ENCODE measurements at regions not wholly inside any gene's neighbourhood (a gene's known extent, or its start where the extent isn't known, plus 50 kb on each side); places are given as distances from the start of the nearest gene placed in this dataset.
"Not testable (repeated sequence)": the region's sequence is repeated elsewhere in the genome, so short reads cannot be mapped to it uniquely, and the experiment has no call there.

DNA sequence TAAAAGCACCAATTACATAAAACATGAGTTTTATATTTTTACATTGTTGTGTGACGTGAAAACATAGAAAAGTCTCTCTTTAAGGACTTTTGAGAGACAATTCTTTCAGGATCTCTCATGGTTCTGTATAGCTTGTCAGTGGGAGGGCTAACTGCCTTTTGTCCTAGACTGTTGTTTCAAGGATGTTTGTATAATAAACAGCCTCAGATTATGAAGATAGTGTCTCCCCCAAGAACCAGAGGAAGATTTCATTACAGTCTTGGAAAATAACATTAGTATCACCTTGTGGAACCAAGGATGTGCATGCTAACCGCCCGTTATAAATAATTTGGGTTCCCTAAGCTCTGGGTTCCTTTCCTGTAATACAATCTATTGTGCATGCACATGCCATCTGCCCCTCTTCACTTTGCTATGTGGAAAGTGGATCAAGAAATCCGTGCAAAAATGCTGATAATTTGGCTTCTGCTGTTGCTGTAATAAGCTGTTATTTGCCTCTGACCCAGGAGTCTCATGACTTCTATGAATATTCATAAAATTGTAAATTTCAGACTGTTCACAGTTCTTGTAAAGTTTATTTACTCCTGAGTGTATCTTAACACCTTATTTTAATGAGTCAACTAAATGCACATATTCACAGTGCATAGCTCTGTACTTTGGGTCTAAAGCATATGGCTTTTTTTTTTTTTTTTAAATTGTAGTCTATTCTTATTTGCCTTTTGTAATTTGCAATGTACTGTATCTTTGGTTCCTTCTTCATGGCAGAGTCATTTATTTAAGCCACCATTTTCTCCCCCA, 265.5 kb downstream of the PTH2R start:
- Mint-ChIP-seq H3K36me3 (ENCODE audit: low read depth) (no peaks in the 10 kb centered on the region), H3K27me3 (no peaks in the 10 kb centered on the region)
- no peaks in the 10 kb centered on the region for H3K9me3 ChIP-seq (ENCODE audit: control insufficient read depth, low read length, poor library complexity, severe bottlenecking)

DNA sequence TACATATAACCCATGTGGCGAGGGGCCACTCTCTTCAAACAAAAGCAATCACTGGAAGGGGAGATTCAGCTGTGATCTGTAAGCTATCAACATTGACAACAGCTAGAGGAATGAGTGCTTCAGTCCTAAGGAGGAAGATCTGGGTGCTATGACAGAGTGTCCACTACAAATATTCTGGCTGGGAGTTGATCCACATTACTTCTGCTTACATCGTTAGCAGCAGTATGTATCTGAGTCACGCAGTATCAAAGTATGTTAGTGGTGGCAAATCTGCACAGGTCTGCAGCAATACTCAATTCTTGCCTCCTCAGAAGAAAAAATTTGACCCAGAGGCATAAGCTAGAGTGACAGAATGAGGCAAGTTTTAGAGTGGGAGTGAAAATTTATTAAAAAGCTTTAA, 267.0 kb downstream of the PTH2R start:
- ATAC-seq (no peak), DNase-seq (no peak)
- no peaks in the 10 kb centered on the region for H3K36me3 Mint-ChIP-seq (ENCODE audit: low read depth)
- H3K9me3 ChIP-seq (ENCODE audit: control insufficient read depth, low read length, poor library complexity, severe bottlenecking) = no peaks in the 10 kb centered on the region
- H3K4me1 Mint-ChIP-seq = no peaks in the 10 kb centered on the region
- H3K27ac Mint-ChIP-seq = no peak overlapping the region
- no peak overlapping the region for H3K4me3 Mint-ChIP-seq
- no peaks in the 10 kb centered on the region for H3K27me3 Mint-ChIP-seq

More for the DNA sequence above, 265.5 kb downstream of the PTH2R start:
- Mint-ChIP-seq H3K4me3 (no peak overlapping the region), H3K4me1 (no peaks in the 10 kb centered on the region), H3K27ac (no peak overlapping the region)
- DNase-seq = no peak
- ATAC-seq = no peak

DNA sequence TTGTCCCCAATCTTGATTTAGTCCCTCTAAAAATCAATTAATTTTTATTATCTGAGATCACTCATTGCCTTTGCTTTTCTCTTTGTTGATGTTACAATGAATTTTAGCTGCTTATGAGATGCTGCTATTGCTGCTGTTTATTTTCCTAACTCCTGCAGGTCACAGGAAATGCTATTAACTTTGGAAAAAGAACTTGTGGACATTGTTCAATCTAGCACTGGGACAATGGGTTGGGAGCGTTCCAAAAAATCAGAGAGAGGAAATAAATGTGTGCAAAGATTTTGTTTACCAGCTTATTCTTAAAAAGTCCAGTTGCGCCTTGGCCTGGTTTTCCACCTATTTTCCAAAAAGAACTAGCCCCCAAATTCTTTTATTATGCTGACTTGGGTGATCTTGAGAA, 268.3 kb downstream of the PTH2R start:
- H3K4me3 Mint-ChIP-seq = no peak overlapping the region
- no peak overlapping the region for H3K27ac Mint-ChIP-seq
- DNase-seq = no peak
- H3K4me1 Mint-ChIP-seq = no peaks in the 10 kb centered on the region
- no peaks in the 10 kb centered on the region for H3K36me3 Mint-ChIP-seq (ENCODE audit: low read depth)
- no peaks in the 10 kb centered on the region for H3K9me3 ChIP-seq (ENCODE audit: control insufficient read depth, low read length, poor library complexity, severe bottlenecking)
- ATAC-seq = no peak
- H3K27me3 Mint-ChIP-seq = no peaks in the 10 kb centered on the region

DNA sequence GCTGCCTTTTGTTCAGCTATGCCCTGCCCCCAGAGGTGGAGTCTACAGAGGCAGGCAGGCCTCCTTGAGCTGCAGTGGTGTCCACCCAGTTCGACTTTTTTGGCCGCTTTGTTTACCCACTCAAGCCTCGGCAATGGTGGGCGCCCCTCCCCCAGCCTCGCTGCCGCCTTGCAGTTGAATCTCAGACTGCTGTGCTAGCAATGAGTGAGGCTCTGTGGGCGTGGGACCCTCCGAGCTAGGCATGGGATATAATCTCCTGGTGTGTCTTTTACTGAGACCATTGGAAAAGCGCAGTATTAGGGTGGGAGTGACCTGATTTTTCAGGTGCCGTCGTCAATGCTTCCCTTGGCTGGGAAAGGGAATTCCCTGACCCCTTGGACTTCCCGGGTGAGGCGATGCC, 279.3 kb downstream of the PTH2R start:
- not testable (repeated sequence) for H3K4me3 Mint-ChIP-seq; ATAC-seq; H3K27me3 Mint-ChIP-seq; H3K36me3 Mint-ChIP-seq (ENCODE audit: low read depth); H3K4me1 Mint-ChIP-seq; H3K9me3 ChIP-seq (ENCODE audit: control insufficient read depth, low read length, poor library complexity, severe bottlenecking); H3K27ac Mint-ChIP-seq; DNase-seq

DNA sequence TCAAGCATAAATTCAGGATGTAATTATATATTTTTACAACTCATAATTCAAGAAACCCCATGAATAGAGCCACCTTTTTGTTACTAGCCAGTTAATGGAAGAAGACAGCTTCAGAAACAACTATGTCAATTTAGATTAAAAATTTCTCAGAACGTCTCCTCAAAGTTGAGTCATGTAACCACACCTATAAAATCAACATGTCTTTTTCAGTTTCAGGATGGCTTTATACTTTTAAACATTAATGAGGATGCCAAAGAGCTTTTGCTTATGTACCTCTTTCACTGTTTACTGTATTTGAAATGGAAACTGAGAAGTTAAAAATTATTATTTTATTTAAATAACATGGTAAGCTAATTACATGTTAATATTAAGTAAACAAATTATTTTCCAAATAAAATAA, 280.1 kb downstream of the PTH2R start:
- H3K36me3 Mint-ChIP-seq (ENCODE audit: low read depth) = no peaks in the 10 kb centered on the region
- ATAC-seq (no peak), DNase-seq (no peak)
- H3K4me1 Mint-ChIP-seq = no peaks in the 10 kb centered on the region
- H3K9me3 ChIP-seq (ENCODE audit: control insufficient read depth, low read length, poor library complexity, severe bottlenecking) = no peaks in the 10 kb centered on the region
- H3K27ac Mint-ChIP-seq = no peak overlapping the region
- H3K27me3 Mint-ChIP-seq = no peaks in the 10 kb centered on the region
- H3K4me3 Mint-ChIP-seq = no peak overlapping the region

DNA sequence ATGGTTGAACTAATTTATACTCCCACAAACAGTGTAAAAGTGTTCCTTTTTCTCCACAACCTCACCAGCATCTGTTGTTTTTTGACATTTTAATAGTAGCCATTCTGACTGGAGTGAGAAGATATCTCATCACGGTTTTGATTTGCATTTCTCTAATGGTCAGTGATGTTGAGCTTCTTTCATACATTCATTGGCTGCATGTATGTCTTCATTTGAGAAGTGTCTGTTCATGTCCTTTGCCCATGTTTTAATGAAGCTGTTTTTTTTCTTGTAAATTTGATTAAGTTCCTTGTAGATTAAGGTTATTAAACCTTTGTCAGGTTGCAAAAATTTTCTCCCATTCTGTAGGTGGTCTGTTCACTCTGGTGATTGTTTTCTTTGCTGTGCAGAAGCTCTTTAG, 281.1 kb downstream of the PTH2R start:
- not testable (repeated sequence) for DNase-seq; ATAC-seq; H3K4me1 Mint-ChIP-seq; H3K4me3 Mint-ChIP-seq; H3K9me3 ChIP-seq (ENCODE audit: control insufficient read depth, low read length, poor library complexity, severe bottlenecking); H3K36me3 Mint-ChIP-seq (ENCODE audit: low read depth); H3K27ac Mint-ChIP-seq; H3K27me3 Mint-ChIP-seq

DNA sequence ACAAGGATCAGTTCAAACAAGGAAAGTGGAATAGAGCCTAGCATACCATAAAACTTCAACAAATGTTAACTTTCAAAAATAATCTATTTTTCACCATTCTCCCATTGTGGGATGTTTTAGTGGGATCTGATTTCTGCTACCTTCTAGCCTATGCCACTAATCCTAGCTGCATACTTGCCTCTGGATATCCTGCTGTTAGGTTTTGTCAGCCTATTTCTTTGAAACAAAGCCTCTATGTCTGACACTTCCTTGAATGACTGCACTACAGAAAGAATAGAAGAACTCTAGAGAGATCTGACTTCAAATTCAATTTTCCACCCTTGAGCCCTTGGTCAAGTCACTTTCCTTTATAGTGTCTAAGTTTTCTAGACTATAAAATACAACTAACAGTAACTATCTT, 291.5 kb downstream of the PTH2R start:
- no peak for ATAC-seq
- H3K27ac Mint-ChIP-seq = no peak overlapping the region
- no peaks in the 10 kb centered on the region for H3K9me3 ChIP-seq (ENCODE audit: control insufficient read depth, low read length, poor library complexity, severe bottlenecking)
- no peaks in the 10 kb centered on the region for H3K36me3 Mint-ChIP-seq (ENCODE audit: low read depth)
- DNase-seq = no peak
- H3K27me3 Mint-ChIP-seq = no peaks in the 10 kb centered on the region
- no peaks in the 10 kb centered on the region for H3K4me1 Mint-ChIP-seq
- no peak overlapping the region for H3K4me3 Mint-ChIP-seq

DNA sequence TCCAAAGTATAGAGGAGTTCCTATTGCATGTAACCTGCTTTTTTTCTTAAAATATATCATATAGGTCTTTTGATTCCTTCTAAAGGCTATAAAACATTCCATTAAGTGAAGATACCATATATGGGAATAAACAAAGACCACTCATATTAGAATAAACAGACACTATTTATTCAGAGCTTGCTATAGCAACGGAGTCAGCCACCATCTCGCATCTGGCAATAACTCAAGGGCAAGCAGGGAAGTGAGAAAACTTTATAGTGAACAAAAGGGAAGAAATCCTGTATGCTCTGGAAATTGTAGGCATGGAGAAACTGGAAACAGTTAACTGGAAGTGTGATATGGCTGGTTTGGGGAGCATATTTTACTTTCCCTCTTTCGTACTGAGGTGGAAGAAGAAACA, 301.9 kb downstream of the PTH2R start:
- Mint-ChIP-seq H3K4me3 (no peak overlapping the region), H3K4me1 (no peaks in the 10 kb centered on the region)

DNA sequence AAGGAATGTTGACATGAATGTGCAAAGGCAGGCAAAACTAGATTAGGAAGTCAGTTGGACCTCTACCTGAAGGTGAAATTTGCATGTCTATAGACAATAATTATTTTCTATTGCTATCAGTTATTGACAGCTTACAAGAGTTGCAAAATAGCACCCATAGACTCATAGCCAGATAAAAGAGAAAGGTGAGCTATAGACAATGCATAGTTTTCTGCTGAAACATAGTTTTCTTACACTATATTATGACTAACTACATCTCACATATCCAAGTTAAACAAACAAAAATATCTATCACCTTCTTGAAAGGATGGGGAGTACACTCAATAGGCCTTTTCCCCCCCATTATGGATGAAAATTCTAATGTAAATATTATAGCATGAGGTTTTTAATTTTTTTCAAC, 305.0 kb downstream of the PTH2R start:
- DNase-seq = no peak
- ATAC-seq = no peak
- no peaks in the 10 kb centered on the region for H3K36me3 Mint-ChIP-seq (ENCODE audit: low read depth)
- H3K9me3 ChIP-seq (ENCODE audit: control insufficient read depth, low read length, poor library complexity, severe bottlenecking) = no peaks in the 10 kb centered on the region
- H3K27me3 Mint-ChIP-seq = no peaks in the 10 kb centered on the region
- no peak overlapping the region for H3K4me3 Mint-ChIP-seq
- no peaks in the 10 kb centered on the region for H3K4me1 Mint-ChIP-seq
- H3K27ac Mint-ChIP-seq = no peak overlapping the region

More for the DNA sequence above, 301.9 kb downstream of the PTH2R start:
- no peaks in the 10 kb centered on the region for H3K27me3 Mint-ChIP-seq
- DNase-seq (no peak), ATAC-seq (no peak)
- no peak overlapping the region for H3K27ac Mint-ChIP-seq
- H3K36me3 Mint-ChIP-seq (ENCODE audit: low read depth) = no peaks in the 10 kb centered on the region
- no peaks in the 10 kb centered on the region for H3K9me3 ChIP-seq (ENCODE audit: control insufficient read depth, low read length, poor library complexity, severe bottlenecking)

DNA sequence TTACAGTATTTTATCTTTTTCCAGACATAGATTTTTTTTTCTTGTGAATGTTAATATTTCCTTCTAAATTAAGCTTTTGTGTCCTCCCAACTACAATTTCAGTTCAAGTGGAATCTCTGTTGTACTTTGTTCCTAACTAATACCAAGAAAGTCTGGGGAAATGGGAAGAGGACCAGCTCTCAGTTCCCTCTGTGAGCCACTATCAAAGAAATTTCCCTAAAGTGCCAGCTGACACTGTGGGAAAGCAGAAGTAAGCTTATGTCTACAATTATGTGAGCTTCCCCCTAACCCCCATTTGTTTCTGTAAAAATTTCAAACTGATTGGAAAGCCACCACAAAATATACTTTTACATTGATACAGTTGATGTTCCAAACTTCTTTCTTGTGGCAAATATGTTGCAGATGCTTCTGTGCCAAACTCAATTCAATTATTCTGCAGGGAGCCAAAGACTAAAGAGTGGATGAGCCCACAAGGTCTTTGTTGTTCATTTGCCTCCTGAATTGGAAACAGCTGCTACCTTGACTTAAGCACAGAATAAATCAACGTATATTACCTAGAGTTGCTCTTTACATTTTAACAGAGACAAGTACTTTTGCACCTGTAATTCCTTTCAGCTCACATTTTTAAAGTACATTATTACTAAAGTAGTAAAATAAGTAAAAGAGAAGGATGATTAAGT, 306.6 kb downstream of the PTH2R start:
- ATAC-seq = no peak
- H3K9me3 ChIP-seq (ENCODE audit: control insufficient read depth, low read length, poor library complexity, severe bottlenecking) = no peaks in the 10 kb centered on the region
- H3K4me1 Mint-ChIP-seq = no peaks in the 10 kb centered on the region
- DNase-seq = no peak
- H3K27ac Mint-ChIP-seq = no peak overlapping the region
- H3K27me3 Mint-ChIP-seq = no peaks in the 10 kb centered on the region
- H3K4me3 Mint-ChIP-seq = no peak overlapping the region
- no peaks in the 10 kb centered on the region for H3K36me3 Mint-ChIP-seq (ENCODE audit: low read depth)

DNA sequence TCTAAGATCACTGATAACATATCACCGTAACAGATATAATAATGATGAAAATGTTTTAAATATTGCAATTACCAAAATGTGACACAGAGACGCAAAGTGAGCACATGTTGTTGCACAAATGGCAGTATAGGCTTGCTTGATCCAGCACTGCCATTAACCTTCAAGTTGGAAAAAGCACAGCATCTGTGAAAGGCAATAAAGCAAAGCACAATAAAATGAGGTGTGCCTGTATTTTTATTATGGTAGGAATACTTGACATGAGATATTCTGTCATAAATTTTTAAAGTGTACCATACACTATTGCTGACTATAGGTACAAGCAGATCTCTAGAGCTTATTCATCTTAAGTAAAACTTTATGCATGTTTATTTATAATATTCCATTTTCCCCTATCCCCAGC, 312.2 kb downstream of the PTH2R start:
- H3K27me3 Mint-ChIP-seq = no peaks in the 10 kb centered on the region
- DNase-seq (no peak), ATAC-seq (no peak)
- no peaks in the 10 kb centered on the region for H3K4me1 Mint-ChIP-seq
- no peak overlapping the region for H3K4me3 Mint-ChIP-seq
- H3K36me3 Mint-ChIP-seq (ENCODE audit: low read depth) = no peaks in the 10 kb centered on the region
- no peak overlapping the region for H3K27ac Mint-ChIP-seq
- no peaks in the 10 kb centered on the region for H3K9me3 ChIP-seq (ENCODE audit: control insufficient read depth, low read length, poor library complexity, severe bottlenecking)

DNA sequence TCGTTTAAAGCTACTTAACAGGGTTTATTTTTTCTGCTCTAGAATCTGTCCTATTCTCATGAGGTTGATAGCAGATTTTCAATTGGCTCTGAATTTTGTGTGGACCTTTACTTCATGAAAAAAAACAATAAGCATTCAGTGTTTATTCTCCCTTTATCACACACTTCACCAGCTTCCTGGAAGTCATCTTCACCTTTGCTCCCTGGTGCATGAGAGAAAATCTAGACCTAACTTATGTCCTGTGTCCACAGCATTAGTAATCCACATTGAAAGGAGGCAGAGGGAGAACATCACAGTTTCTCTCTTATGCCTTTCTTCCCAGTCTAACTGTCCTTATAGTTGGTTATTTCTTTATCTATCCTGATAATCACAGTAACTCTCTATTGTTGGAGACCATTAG, 316.1 kb downstream of the PTH2R start:
- H3K27me3 Mint-ChIP-seq = no peaks in the 10 kb centered on the region
- DNase-seq (no peak), ATAC-seq (no peak)
- H3K36me3 Mint-ChIP-seq (ENCODE audit: low read depth) = no peaks in the 10 kb centered on the region
- no peak overlapping the region for H3K27ac Mint-ChIP-seq
- no peak overlapping the region for H3K4me3 Mint-ChIP-seq
- H3K9me3 ChIP-seq (ENCODE audit: control insufficient read depth, low read length, poor library complexity, severe bottlenecking) = no peaks in the 10 kb centered on the region
- no peaks in the 10 kb centered on the region for H3K4me1 Mint-ChIP-seq

DNA sequence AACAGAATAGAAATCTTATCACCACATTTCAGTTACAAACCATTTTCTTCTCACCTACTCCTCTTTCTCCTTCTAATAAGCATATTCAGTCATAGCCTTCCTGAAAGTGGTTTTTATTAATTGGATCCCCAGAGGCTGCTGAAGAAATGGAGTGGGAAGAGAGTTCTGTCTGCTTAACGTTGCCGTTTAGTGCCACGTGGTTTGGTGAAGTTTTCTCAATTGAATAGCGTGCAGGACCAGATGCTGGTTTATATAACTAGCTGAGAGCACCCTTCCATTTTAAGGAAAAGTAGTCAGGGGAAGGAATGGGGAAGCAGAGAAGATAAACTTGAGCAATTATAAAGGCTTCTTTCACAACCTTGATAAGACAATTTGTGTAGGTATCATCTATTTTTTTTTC, 318.7 kb downstream of the PTH2R start:
- H3K36me3 Mint-ChIP-seq (ENCODE audit: low read depth) = no peaks in the 10 kb centered on the region
- no peak overlapping the region for H3K4me3 Mint-ChIP-seq
- H3K9me3 ChIP-seq (ENCODE audit: control insufficient read depth, low read length, poor library complexity, severe bottlenecking) = no peaks in the 10 kb centered on the region
- ATAC-seq (no peak), DNase-seq (no peak)
- no peak overlapping the region for H3K27ac Mint-ChIP-seq
- H3K4me1 Mint-ChIP-seq = no peaks in the 10 kb centered on the region
- no peaks in the 10 kb centered on the region for H3K27me3 Mint-ChIP-seq

DNA sequence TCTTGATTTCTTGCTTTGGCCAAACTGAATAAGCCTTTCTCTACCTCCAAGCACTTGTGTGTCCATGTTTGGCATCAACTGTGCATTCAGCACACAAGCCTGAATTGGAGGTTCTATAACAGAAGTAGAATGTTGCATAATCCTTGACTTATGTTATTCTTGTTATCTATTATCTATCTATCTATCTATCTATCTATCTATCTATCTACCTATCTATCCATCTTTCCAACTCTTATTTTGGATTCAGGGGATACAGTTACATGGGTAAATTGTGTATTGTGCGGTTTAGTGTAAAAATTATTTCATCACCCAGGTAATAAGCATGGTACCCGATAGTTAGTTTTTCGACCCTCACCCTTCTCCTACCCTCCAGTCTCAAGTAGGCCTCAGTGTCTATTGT, 319.6 kb downstream of the PTH2R start:
- H3K4me3 Mint-ChIP-seq = no peak overlapping the region
- no peaks in the 10 kb centered on the region for H3K36me3 Mint-ChIP-seq (ENCODE audit: low read depth)
- DNase-seq (no peak), ATAC-seq (no peak)
- no peaks in the 10 kb centered on the region for H3K27me3 Mint-ChIP-seq
- no peaks in the 10 kb centered on the region for H3K9me3 ChIP-seq (ENCODE audit: control insufficient read depth, low read length, poor library complexity, severe bottlenecking)
- H3K27ac Mint-ChIP-seq = no peak overlapping the region
- H3K4me1 Mint-ChIP-seq = no peaks in the 10 kb centered on the region
